HG02610 (cell line): ENCODE measurements at regions not wholly inside any gene's neighbourhood (a gene's known extent, or its start where the extent isn't known, plus 50 kb on each side); places are given as distances from the start of the nearest gene placed in this dataset.
"Not testable (repeated sequence)": the region's sequence is repeated elsewhere in the genome, so short reads cannot be mapped to it uniquely, and the experiment has no call there.

ENCODE experiments used
- ATAC-seq: cut with Tn5 transposase; IDR thresholded peaks from one replicate; pipeline ENCODE4 v1.9.1; 2021; ENCODE audit warnings: mild to moderate bottlenecking, moderate library complexity; ENCODE audit not compliant: unreplicated experiment

- ATAC-seq, result no peak
These were observed 154.6 kb downstream of the COPS8 start for GRCh38 chr2:237240252-237240651.

- ATAC-seq, result not testable (repeated sequence)
These were observed 155.2 kb downstream of the COPS8 start for GRCh38 chr2:237240868-237241267.

GRCh38 chr2:237242091-237242536 lies 156.4 kb downstream of the COPS8 start:
- ATAC-seq, result no peak

GRCh38 chr2:237243487-237243886 lies 157.8 kb downstream of the COPS8 start:
- ATAC-seq, result no peak

- ATAC-seq, result no peak
These were observed 158.5 kb downstream of the COPS8 start for GRCh38 chr2:237244178-237244577.

- ATAC-seq, result no peak
These were observed 159.4 kb downstream of the COPS8 start for GRCh38 chr2:237244976-237245646.

- ATAC-seq, result no peak
These were observed 163.4 kb downstream of the COL6A3 start for GRCh38 chr2:237250599-237250998.

- no peak for ATAC-seq
These were observed 162.0 kb downstream of the COL6A3 start for GRCh38 chr2:237251986-237252385.

GRCh38 chr2:237253046-237253702 lies 160.8 kb downstream of the COL6A3 start:
- ATAC-seq, result no peak

- ATAC-seq, result no peak
These were observed 159.5 kb downstream of the COL6A3 start for GRCh38 chr2:237254369-237254861.

GRCh38 chr2:237254911-237255578 lies 158.9 kb downstream of the COL6A3 start:
- ATAC-seq, result no peak

GRCh38 chr2:237256887-237257286 lies 157.1 kb downstream of the COL6A3 start:
- ATAC-seq, result no peak

GRCh38 chr2:237257471-237257951 lies 156.5 kb downstream of the COL6A3 start:
- ATAC-seq, result no peak

GRCh38 chr2:237258116-237258515 lies 155.8 kb downstream of the COL6A3 start:
- ATAC-seq, result no peak

- no peak for ATAC-seq
These were observed 155.3 kb downstream of the COL6A3 start for GRCh38 chr2:237258615-237259014.

- ATAC-seq, result no peak
These were observed 154.8 kb downstream of the COL6A3 start for GRCh38 chr2:237259201-237259600.

GRCh38 chr2:237260039-237260620 lies 153.8 kb downstream of the COL6A3 start:
- no peak for ATAC-seq

- ATAC-seq, result no peak
These were observed 153.3 kb downstream of the COL6A3 start for GRCh38 chr2:237260686-237261085.

GRCh38 chr2:237261327-237261726 lies 152.6 kb downstream of the COL6A3 start:
- ATAC-seq, result no peak

GRCh38 chr2:237262838-237263771 lies 150.9 kb downstream of the COL6A3 start:
- no peak for ATAC-seq
